ENCODE measurements at regions not wholly inside any gene's neighbourhood (a gene's known extent, or its start where the extent isn't known, plus 50 kb on each side); places are given as distances from the start of the nearest gene placed in this dataset.

- DNase-seq = no peak
Observed at GRCh38 chr1:38534473-38534823, 325.1 kb downstream of the RRAGC start.

- no peak for DNase-seq
Observed at GRCh38 chr1:38533772-38534472, 325.6 kb downstream of the RRAGC start.

- DNase-seq = no peak
Observed at GRCh38 chr1:38530957-38531356, 328.6 kb downstream of the RRAGC start.

GRCh38 chr1:38529946-38530345 lies 329.6 kb downstream of the RRAGC start:
- DNase-seq = no peak

- no peak for DNase-seq
Observed at GRCh38 chr1:38529391-38529790, 330.2 kb downstream of the RRAGC start.

- DNase-seq = no peak
Observed at GRCh38 chr1:38528623-38529022, 330.9 kb downstream of the RRAGC start.

- no peak for DNase-seq
Observed at GRCh38 chr1:38527373-38527966, 332.1 kb downstream of the RRAGC start.

GRCh38 chr1:38526046-38526445 lies 333.5 kb downstream of the RRAGC start:
- DNase-seq = no peak

- no peak for DNase-seq
Observed at GRCh38 chr1:38525343-38526043, 334.1 kb downstream of the RRAGC start.

GRCh38 chr1:38524025-38524641 lies 335.4 kb downstream of the RRAGC start:
- no peak for DNase-seq

GRCh38 chr1:38523568-38523939 lies 336.0 kb downstream of the RRAGC start:
- no peak for DNase-seq

- DNase-seq = no peak
Observed at GRCh38 chr1:38522915-38523567, 336.5 kb downstream of the RRAGC start.

GRCh38 chr1:38516560-38516959 lies 343.0 kb downstream of the RRAGC start:
- no peak for DNase-seq

GRCh38 chr1:38512789-38513188 lies 346.8 kb downstream of the RRAGC start:
- no peak for DNase-seq

- no peak for DNase-seq
Observed at GRCh38 chr1:38512024-38512767, 347.4 kb downstream of the RRAGC start.

GRCh38 chr1:38508232-38508631 lies 351.3 kb downstream of the RRAGC start:
- DNase-seq = no peak

GRCh38 chr1:38507563-38507962 lies 352.0 kb downstream of the RRAGC start:
- no peak for DNase-seq

- no peak for DNase-seq
Observed at GRCh38 chr1:38505944-38506343, 353.6 kb downstream of the RRAGC start.

GRCh38 chr1:38502758-38503157 lies 356.8 kb downstream of the RRAGC start:
- no peak for DNase-seq

- DNase-seq = no peak
Observed at GRCh38 chr1:38500891-38501290, 358.7 kb downstream of the RRAGC start.

GRCh38 chr1:38500352-38500751 lies 359.2 kb downstream of the RRAGC start:
- DNase-seq = no peak

GRCh38 chr1:38498686-38499085 lies 360.9 kb downstream of the RRAGC start:
- no peak for DNase-seq

Measured in NCI-H774 (cell line).